ENCODE measurements at regions not wholly inside any gene's neighbourhood (a gene's known extent, or its start where the extent isn't known, plus 50 kb on each side); places are given as distances from the start of the nearest gene placed in this dataset.

- Histone ChIP-seq H3K4me3 (no peak overlapping the region), H3K4me1 (no peaks in the 10 kb centered on the region), H3K27me3 (no peaks in the 10 kb centered on the region), H3K9me3 (no peaks in the 10 kb centered on the region), H3K36me3 (no peaks in the 10 kb centered on the region), H3K27ac (no peak overlapping the region)
- ATAC-seq: no peak
- intact Hi-C loops (cut with DNase I): no loop called here
- TF ChIP-seq CTCF (IDR thresholded peaks at IDR 0.05): no peak
- peak in 1 of 4 donors; percentile 42 for DNase-seq
Observed at GRCh38 chr9:80383331-80383730, 811.6 kb downstream of the TLE4 start.

- ATAC-seq (peak; percentile 58), DNase-seq (no peak)
- intact Hi-C loops (cut with DNase I): no loop called here
- Histone ChIP-seq H3K4me1 (no peaks in the 10 kb centered on the region), H3K4me3 (no peak overlapping the region), H3K36me3 (no peaks in the 10 kb centered on the region), H3K27ac (no peak overlapping the region), H3K27me3 (no peaks in the 10 kb centered on the region), H3K9me3 (no peaks in the 10 kb centered on the region)
- TF ChIP-seq CTCF (IDR thresholded peaks at IDR 0.05): no peak
Observed at GRCh38 chr9:80382211-80382891, 810.6 kb downstream of the TLE4 start.

- Histone ChIP-seq H3K4me3 (no peak overlapping the region), H3K27ac (no peak overlapping the region), H3K4me1 (no peaks in the 10 kb centered on the region), H3K9me3 (no peaks in the 10 kb centered on the region), H3K27me3 (no peaks in the 10 kb centered on the region), H3K36me3 (no peaks in the 10 kb centered on the region)
- no peak for DNase-seq
- TF ChIP-seq CTCF (IDR thresholded peaks at IDR 0.05): no peak
- intact Hi-C loops (cut with DNase I): no loop called here
- no peak for ATAC-seq
Observed at GRCh38 chr9:80380301-80380700, 808.5 kb downstream of the TLE4 start.

- Histone ChIP-seq H3K27ac (no peak overlapping the region), H3K9me3 (no peaks in the 10 kb centered on the region), H3K36me3 (no peaks in the 10 kb centered on the region), H3K4me1 (no peaks in the 10 kb centered on the region), H3K27me3 (no peaks in the 10 kb centered on the region), H3K4me3 (no peak overlapping the region)
- intact Hi-C loops (cut with DNase I): no loop called here
- TF ChIP-seq CTCF (IDR thresholded peaks at IDR 0.05): no peak
- ATAC-seq (no peak), DNase-seq (no peak)
Observed at GRCh38 chr9:80378669-80379293, 807.0 kb downstream of the TLE4 start.

- Histone ChIP-seq H3K36me3 (no peaks in the 10 kb centered on the region), H3K4me1 (no peaks in the 10 kb centered on the region), H3K27ac (no peak overlapping the region), H3K9me3 (no peaks in the 10 kb centered on the region), H3K27me3 (no peaks in the 10 kb centered on the region), H3K4me3 (no peak overlapping the region)
- ATAC-seq (no peak), DNase-seq (no peak)
- TF ChIP-seq CTCF (IDR thresholded peaks at IDR 0.05): no peak
- intact Hi-C loops (cut with DNase I): no loop called here
Observed at GRCh38 chr9:80376180-80376579, 804.4 kb downstream of the TLE4 start.

All from left lung (tissue), 4 donors.